Astrocyte (in vitro differentiated cells and primary cell): ENCODE measurements at regions not wholly inside any gene's neighbourhood (a gene's known extent, or its start where the extent isn't known, plus 50 kb on each side); places are given as distances from the start of the nearest gene placed in this dataset.

Experiments
- EZH2 ChIP-seq: IDR thresholded peaks from 2 replicates; pipeline ENCODE4 v1.6.1; 2012; ENCODE audit warnings: mild to moderate bottlenecking, low read length, inconsistent platforms; ENCODE audit not compliant: insufficient read depth
- TF ChIP-seq, protein P1 (sequence below): IDR thresholded peaks from 2 replicates; pipeline ENCODE4 v1.5.1; 2011; ENCODE audit warnings: low read depth, mild to moderate bottlenecking, inconsistent platforms, low read length, moderate library complexity; ENCODE audit not compliant: insufficient read depth

GRCh38 chr2:63698786-63699548 is 110.2 kb downstream of the MDH1 start:
- TF ChIP-seq, protein P1, sequence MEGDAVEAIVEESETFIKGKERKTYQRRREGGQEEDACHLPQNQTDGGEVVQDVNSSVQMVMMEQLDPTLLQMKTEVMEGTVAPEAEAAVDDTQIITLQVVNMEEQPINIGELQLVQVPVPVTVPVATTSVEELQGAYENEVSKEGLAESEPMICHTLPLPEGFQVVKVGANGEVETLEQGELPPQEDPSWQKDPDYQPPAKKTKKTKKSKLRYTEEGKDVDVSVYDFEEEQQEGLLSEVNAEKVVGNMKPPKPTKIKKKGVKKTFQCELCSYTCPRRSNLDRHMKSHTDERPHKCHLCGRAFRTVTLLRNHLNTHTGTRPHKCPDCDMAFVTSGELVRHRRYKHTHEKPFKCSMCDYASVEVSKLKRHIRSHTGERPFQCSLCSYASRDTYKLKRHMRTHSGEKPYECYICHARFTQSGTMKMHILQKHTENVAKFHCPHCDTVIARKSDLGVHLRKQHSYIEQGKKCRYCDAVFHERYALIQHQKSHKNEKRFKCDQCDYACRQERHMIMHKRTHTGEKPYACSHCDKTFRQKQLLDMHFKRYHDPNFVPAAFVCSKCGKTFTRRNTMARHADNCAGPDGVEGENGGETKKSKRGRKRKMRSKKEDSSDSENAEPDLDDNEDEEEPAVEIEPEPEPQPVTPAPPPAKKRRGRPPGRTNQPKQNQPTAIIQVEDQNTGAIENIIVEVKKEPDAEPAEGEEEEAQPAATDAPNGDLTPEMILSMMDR = peak; percentile 57
- no peak for TF ChIP-seq EZH2
